Liver (tissue), 3 donors: ENCODE measurements at regions not wholly inside any gene's neighbourhood (a gene's known extent, or its start where the extent isn't known, plus 50 kb on each side); places are given as distances from the start of the nearest gene placed in this dataset.
A peak's percentile ranks its signal among the peaks of the same experiment; 100 is the strongest.

ENCODE experiments used
- ATF3 ChIP-seq: IDR thresholded peaks from 2 replicates; pipeline ENCODE4 v1.6.1; 2016; ENCODE audit warnings: antibody characterized with exemption
- CTCF ChIP-seq: fragments of 150-350 bp; IDR thresholded peaks from 2 replicates; pipeline ENCODE4 v1.5.1; 2017; ENCODE audit warnings: improper control_type of control experiment, low read depth, low read length; ENCODE audit not compliant: missing input control
- EGR1 ChIP-seq, 2 donors: IDR thresholded peaks; 2 replicates each; pipeline ENCODE4 v1.6.1; 2016 to 2018; ENCODE audit warnings: antibody characterized with exemption in 2 of 2, low read depth in 2 of 2
- GABPA ChIP-seq, 2 donors: IDR thresholded peaks in 1 of 2; conservative IDR thresholded peaks in 1 of 2; 2 replicates each; pipeline ENCODE4 v1.6.1; 2016; ENCODE audit warnings: antibody characterized with exemption in 2 of 2, mild to moderate bottlenecking in 1 of 2, moderate library complexity in 1 of 2
- HNF4G ChIP-seq: IDR thresholded peaks from 2 replicates; pipeline ENCODE4 v1.6.1; 2016; ENCODE audit warnings: antibody characterized with exemption
- JUND ChIP-seq, 2 donors: IDR thresholded peaks; 2 replicates each; pipeline ENCODE4 v1.6.1; 2016; ENCODE audit warnings: antibody characterized with exemption in 2 of 2
- NR2F2 ChIP-seq: IDR thresholded peaks from 2 replicates; pipeline ENCODE4 v1.6.1; 2016; ENCODE audit warnings: antibody characterized with exemption
- REST ChIP-seq: IDR thresholded peaks from 2 replicates; pipeline ENCODE4 v1.6.1; 2016; ENCODE audit warnings: antibody characterized with exemption, mild to moderate bottlenecking
- SP1 ChIP-seq: IDR thresholded peaks from 2 replicates; pipeline ENCODE4 v1.6.1; 2018; ENCODE audit warnings: antibody characterized with exemption, mild to moderate bottlenecking
- TAF1 ChIP-seq: conservative IDR thresholded peaks from 2 replicates; pipeline ENCODE4 v1.6.1; 2016; ENCODE audit warnings: antibody characterized with exemption, mild to moderate bottlenecking
- donor health status: healthy.
- donor health status: healthy.

- no peak for TF ChIP-seq CTCF
- no peak for TF ChIP-seq ATF3
- TF ChIP-seq GABPA (IDR thresholded peaks at IDR 0.05 in 1 of 2, conservative IDR thresholded peaks at IDR 0.05 in 1 of 2): no peak
- TF ChIP-seq SP1: peak; percentile 65
- no peak for TF ChIP-seq JUND (IDR thresholded peaks at IDR 0.05)
- no peak for TF ChIP-seq NR2F2
- no peak for TF ChIP-seq REST
- no peak for TF ChIP-seq TAF1
- TF ChIP-seq HNF4G: peak; percentile 50
- TF ChIP-seq EGR1 (IDR thresholded peaks at IDR 0.05; ENCODE audit: low read depth in 2 of 2): no peak
Measured at GRCh38 chr14:44010595-44010994, 496.5 kb downstream of the FSCB start.
